Activated naive CD8-positive, alpha-beta T cell treated with anti-CD3 and anti-CD28 coated beads for 36 hours (primary cell): ENCODE measurements at regions not wholly inside any gene's neighbourhood (a gene's known extent, or its start where the extent isn't known, plus 50 kb on each side); places are given as distances from the start of the nearest gene placed in this dataset.

Experiments used
- DNase-seq: peaks from one replicate; pipeline ENCODE4 v3.0.0; 2021
- H3K27ac Mint-ChIP-seq: one replicate; pipeline ENCODE4 v1.8.0; 2022; ENCODE audit warnings: mild to moderate bottlenecking, moderate library complexity, mixed read lengths
- H3K27me3 Mint-ChIP-seq: one replicate; pipeline ENCODE4 v1.8.0; 2022; ENCODE audit warnings: mild to moderate bottlenecking, mixed read lengths
- H3K36me3 Mint-ChIP-seq: one replicate; pipeline ENCODE4 v1.8.0; 2021; ENCODE audit warnings: mild to moderate bottlenecking, mixed read lengths
- H3K4me1 Mint-ChIP-seq: one replicate; pipeline ENCODE4 v1.8.0; 2021; ENCODE audit warnings: mixed read lengths
- H3K4me3 Mint-ChIP-seq: one replicate; pipeline ENCODE4 v1.8.0; 2022; ENCODE audit warnings: mild to moderate bottlenecking, moderate library complexity, mixed read lengths
- H3K9me3 Mint-ChIP-seq: one replicate; pipeline ENCODE4 v1.8.0; 2022; ENCODE audit warnings: mixed read lengths

- Mint-ChIP-seq H3K4me1 (no peaks in the 10 kb centered on the region), H3K36me3 (no peaks in the 10 kb centered on the region), H3K9me3 (peaks cover 11% of the 10 kb centered on the region), H3K27ac (no peak overlapping the region), H3K27me3 (peaks cover 11% of the 10 kb centered on the region), H3K4me3 (no peak overlapping the region)
- DNase-seq = no peak
Observed at GRCh38 chr1:229980009-229980408, 87.0 kb upstream of the GALNT2 start.

- Mint-ChIP-seq H3K27me3 (peaks cover 11% of the 10 kb centered on the region), H3K9me3 (peaks cover 2% of the 10 kb centered on the region), H3K36me3 (no peaks in the 10 kb centered on the region), H3K27ac (no peak overlapping the region), H3K4me3 (no peak overlapping the region), H3K4me1 (no peaks in the 10 kb centered on the region)
- no peak for DNase-seq
Observed at GRCh38 chr1:229981736-229982135, 85.3 kb upstream of the GALNT2 start.

DNA sequence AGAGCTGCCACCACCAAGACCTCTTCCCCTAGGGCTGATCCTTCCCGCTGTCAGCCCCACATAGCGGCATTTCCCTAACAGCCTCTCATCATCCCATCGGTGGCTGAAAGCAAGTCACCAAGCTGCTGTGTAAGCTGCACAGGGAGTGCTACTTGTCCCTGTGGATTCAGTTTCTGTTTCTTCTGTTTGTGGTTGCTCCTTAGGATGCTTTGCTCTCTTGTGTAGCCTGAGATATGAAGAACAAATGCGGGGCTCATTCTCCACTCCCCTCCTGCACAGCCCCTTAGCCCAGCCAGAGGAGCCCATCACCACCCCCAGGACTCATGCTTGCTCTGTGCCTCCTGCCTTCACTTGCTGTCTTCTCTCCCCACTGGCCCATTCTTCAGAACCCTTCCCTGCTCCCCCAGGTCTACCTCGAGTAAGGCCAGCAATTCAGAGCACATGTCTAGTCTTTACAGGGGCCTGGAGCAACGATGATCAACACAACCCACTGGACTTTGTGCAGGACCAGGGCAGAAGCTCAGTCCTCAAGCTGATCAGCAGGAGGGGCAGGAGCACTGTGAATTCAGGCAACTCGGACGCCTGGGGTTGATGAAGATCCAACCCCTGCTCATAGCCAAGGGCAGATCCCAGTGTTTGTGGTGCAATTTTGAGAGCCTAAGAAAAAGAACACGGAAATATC is 82.6 kb upstream of the GALNT2 start:
- DNase-seq = no peak
- peaks cover 8% of the 10 kb centered on the region for H3K27me3 Mint-ChIP-seq
- no peaks in the 10 kb centered on the region for H3K9me3 Mint-ChIP-seq
- H3K27ac Mint-ChIP-seq = no peak overlapping the region
- H3K4me1 Mint-ChIP-seq = no peaks in the 10 kb centered on the region
- H3K4me3 Mint-ChIP-seq = no peak overlapping the region
- no peaks in the 10 kb centered on the region for H3K36me3 Mint-ChIP-seq

GRCh38 chr1:229984992-229985612 is 81.9 kb upstream of the GALNT2 start:
- H3K27ac Mint-ChIP-seq = no peak overlapping the region
- H3K4me1 Mint-ChIP-seq = no peaks in the 10 kb centered on the region
- no peak for DNase-seq
- H3K4me3 Mint-ChIP-seq = no peak overlapping the region
- H3K36me3 Mint-ChIP-seq = no peaks in the 10 kb centered on the region
- no peaks in the 10 kb centered on the region for H3K9me3 Mint-ChIP-seq
- peaks cover 5% of the 10 kb centered on the region for H3K27me3 Mint-ChIP-seq

- Mint-ChIP-seq H3K4me3 (no peak overlapping the region), H3K9me3 (no peaks in the 10 kb centered on the region), H3K36me3 (no peaks in the 10 kb centered on the region), H3K27ac (no peak overlapping the region), H3K4me1 (no peaks in the 10 kb centered on the region), H3K27me3 (peaks cover 5% of the 10 kb centered on the region)
- no peak for DNase-seq
Observed at GRCh38 chr1:229985613-229986010, 81.4 kb upstream of the GALNT2 start.

DNA sequence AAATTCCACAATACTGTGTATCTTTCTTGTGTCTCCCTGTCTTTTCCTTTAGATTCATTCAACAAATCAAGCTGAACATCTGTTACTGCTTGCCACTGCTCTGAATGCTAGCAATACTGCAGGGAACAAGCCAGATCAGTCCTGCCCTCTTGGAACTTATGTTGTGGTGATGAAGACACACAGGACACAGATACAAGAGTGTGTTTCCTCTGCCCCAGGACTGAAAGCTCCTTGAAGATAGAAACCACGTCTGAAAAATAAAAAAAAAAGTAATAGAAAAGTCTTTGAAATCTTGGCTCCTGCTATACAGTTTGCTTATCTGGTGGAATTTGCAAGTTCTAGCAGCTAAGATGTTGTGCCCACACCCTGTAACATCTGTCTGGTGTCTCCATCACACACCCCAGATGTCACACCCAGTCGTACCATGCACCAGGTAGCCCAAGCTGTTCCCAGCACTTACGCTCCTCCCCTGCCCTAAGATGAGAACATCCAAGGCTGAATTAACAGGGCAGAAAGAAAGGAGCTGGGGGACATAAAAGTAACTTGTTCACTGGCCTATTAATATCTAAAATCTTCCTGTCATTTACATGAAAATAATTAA is 80.2 kb upstream of the GALNT2 start:
- H3K4me1 Mint-ChIP-seq = no peaks in the 10 kb centered on the region
- H3K4me3 Mint-ChIP-seq = no peak overlapping the region
- H3K9me3 Mint-ChIP-seq = no peaks in the 10 kb centered on the region
- H3K27me3 Mint-ChIP-seq = peaks cover 5% of the 10 kb centered on the region
- no peaks in the 10 kb centered on the region for H3K36me3 Mint-ChIP-seq
- no peak overlapping the region for H3K27ac Mint-ChIP-seq
- DNase-seq = no peak

- Mint-ChIP-seq H3K4me3 (no peak overlapping the region), H3K27me3 (peaks cover 5% of the 10 kb centered on the region), H3K36me3 (no peaks in the 10 kb centered on the region), H3K9me3 (no peaks in the 10 kb centered on the region), H3K27ac (no peak overlapping the region), H3K4me1 (no peaks in the 10 kb centered on the region)
- no peak for DNase-seq
Observed at GRCh38 chr1:229987953-229988352, 79.1 kb upstream of the GALNT2 start.

DNA sequence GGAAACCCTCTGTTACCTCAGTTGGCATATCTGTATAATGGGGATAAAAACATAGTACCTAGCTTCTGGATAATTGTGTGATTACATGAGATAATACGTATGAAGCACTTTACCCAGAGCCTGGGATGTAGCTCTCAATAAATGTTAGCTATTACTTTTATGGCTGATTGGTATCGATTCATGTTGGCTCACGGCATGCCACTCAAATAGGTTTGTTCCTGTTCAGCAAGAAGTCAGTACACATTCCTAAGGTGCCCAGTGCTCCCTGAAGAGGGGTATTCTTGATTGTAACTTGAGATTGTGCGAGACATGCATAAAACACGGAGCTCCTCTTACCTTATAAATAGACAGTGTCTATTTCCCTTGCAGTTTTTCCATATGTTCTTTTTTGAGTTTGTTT is 78.5 kb upstream of the GALNT2 start:
- Mint-ChIP-seq H3K27ac (no peak overlapping the region), H3K4me1 (peaks cover 2% of the 10 kb centered on the region), H3K9me3 (no peaks in the 10 kb centered on the region), H3K36me3 (no peaks in the 10 kb centered on the region), H3K27me3 (peaks cover 5% of the 10 kb centered on the region), H3K4me3 (no peak overlapping the region)
- DNase-seq = no peak

GRCh38 chr1:229989591-229990248 is 77.3 kb upstream of the GALNT2 start:
- H3K9me3 Mint-ChIP-seq = no peaks in the 10 kb centered on the region
- DNase-seq = no peak
- H3K4me1 Mint-ChIP-seq = peaks cover 2% of the 10 kb centered on the region
- no peaks in the 10 kb centered on the region for H3K36me3 Mint-ChIP-seq
- H3K4me3 Mint-ChIP-seq = no peak overlapping the region
- H3K27me3 Mint-ChIP-seq = peaks cover 5% of the 10 kb centered on the region
- no peak overlapping the region for H3K27ac Mint-ChIP-seq

DNA sequence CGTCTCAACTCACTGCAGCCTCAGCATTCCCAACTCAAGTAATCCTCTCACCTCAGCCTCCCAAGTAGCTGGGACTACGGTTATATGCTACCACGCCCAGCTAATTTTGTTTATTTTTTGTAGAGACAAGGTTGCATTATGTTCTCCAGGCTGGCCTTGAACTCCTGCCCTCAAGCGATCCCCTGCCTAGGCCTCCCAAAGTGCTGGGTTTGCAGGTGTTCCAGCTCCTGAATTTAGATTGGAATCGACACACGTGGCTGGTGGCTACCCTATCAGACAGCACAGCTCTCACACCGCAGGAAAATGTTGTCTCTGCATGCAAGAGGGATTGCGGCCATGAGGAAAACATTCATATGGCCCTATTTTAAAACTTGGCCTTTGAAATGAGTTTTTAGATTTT is 76.7 kb upstream of the GALNT2 start:
- H3K9me3 Mint-ChIP-seq = no peaks in the 10 kb centered on the region
- no peaks in the 10 kb centered on the region for H3K36me3 Mint-ChIP-seq
- H3K27ac Mint-ChIP-seq = no peak overlapping the region
- peaks cover 5% of the 10 kb centered on the region for H3K27me3 Mint-ChIP-seq
- H3K4me1 Mint-ChIP-seq = peaks cover 2% of the 10 kb centered on the region
- DNase-seq = no peak
- no peak overlapping the region for H3K4me3 Mint-ChIP-seq

GRCh38 chr1:229991104-229991513 is 75.9 kb upstream of the GALNT2 start:
- Mint-ChIP-seq H3K27ac (no peak overlapping the region), H3K4me1 (peaks cover 2% of the 10 kb centered on the region), H3K27me3 (peaks cover 5% of the 10 kb centered on the region), H3K36me3 (no peaks in the 10 kb centered on the region), H3K4me3 (no peak overlapping the region), H3K9me3 (no peaks in the 10 kb centered on the region)
- no peak for DNase-seq

- Mint-ChIP-seq H3K4me1 (peaks cover 2% of the 10 kb centered on the region), H3K9me3 (no peaks in the 10 kb centered on the region), H3K36me3 (no peaks in the 10 kb centered on the region), H3K4me3 (no peak overlapping the region), H3K27ac (no peak overlapping the region), H3K27me3 (peaks cover 5% of the 10 kb centered on the region)
- DNase-seq = no peak
Observed at GRCh38 chr1:229991724-229992333, 75.2 kb upstream of the GALNT2 start.

DNA sequence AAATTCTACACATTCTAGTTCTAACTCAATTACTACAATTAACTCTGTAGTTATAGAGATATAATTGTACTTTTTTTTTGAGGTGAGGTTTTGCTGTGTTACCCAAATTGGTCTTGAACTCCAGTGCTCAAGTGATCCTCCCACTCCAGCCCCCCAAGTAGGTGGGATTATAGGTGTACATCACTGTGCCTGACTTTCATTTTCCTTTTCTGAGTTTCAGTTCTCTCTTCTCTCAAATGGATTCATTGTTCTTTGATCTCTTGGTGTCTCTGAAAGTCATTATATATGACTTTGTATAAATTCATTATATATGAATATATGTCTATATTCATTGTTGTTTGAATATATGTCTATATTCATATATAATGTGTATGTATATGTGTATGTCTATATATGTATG is 74.0 kb upstream of the GALNT2 start:
- DNase-seq = no peak
- H3K36me3 Mint-ChIP-seq = no peaks in the 10 kb centered on the region
- no peak overlapping the region for H3K27ac Mint-ChIP-seq
- H3K4me1 Mint-ChIP-seq = peaks cover 2% of the 10 kb centered on the region
- peaks cover 4% of the 10 kb centered on the region for H3K27me3 Mint-ChIP-seq
- no peak overlapping the region for H3K4me3 Mint-ChIP-seq
- no peaks in the 10 kb centered on the region for H3K9me3 Mint-ChIP-seq

DNA sequence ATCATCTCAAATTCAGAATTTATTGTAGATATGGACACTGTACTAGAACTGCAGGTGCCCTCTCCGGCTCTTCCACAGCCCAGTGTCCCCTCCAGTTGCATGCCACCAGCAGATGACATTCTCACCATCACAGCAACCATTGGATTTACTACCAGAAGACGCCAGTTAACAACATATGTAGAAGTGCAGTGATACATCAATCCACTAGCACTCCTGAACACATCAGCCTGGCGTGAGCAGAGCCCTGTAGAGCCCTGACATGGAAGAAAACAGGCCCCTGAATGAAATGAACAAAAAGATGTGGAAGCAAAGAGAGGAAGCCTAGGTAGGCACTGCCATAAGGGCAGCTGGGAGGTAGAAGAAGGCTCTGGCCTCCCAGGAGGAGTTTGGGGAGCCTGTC is 73.1 kb upstream of the GALNT2 start:
- Mint-ChIP-seq H3K27ac (no peak overlapping the region), H3K36me3 (no peaks in the 10 kb centered on the region), H3K27me3 (no peaks in the 10 kb centered on the region), H3K9me3 (no peaks in the 10 kb centered on the region), H3K4me1 (peaks cover 2% of the 10 kb centered on the region), H3K4me3 (no peak overlapping the region)
- DNase-seq = no peak

DNA sequence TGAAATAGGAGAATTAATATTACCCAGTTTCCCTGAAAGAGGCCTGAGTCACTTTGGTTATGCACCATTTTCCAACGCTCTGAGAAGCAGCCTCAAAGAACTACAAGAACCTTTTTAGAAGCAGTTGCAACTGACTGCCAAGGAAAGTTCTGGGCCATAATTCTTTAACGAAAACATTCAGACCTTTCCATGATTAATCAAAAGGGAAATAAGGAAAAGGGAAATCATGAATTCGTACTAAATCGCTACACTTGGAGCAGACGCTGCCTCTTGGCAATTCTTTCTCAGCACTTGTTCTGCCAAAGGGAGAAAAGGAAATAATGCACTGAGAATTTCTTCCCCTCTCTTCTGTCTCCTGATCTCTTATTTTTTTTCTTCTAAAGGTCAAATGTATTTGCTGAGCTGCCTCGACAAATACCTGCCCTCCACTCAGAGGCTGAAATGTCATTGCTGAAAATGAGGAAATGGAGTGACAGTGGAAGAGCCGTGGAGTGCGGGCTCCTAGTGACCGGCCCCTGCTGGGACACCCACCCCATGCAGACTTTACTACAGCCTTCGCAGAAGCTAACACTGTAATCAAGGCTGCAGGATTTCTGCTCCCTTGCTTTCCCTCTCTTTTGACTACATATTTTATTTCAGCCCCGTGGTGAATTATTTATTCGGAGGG is 67.9 kb upstream of the GALNT2 start:
- no peaks in the 10 kb centered on the region for H3K4me1 Mint-ChIP-seq
- H3K27me3 Mint-ChIP-seq = no peaks in the 10 kb centered on the region
- no peak overlapping the region for H3K27ac Mint-ChIP-seq
- H3K9me3 Mint-ChIP-seq = no peaks in the 10 kb centered on the region
- no peaks in the 10 kb centered on the region for H3K36me3 Mint-ChIP-seq
- DNase-seq = no peak
- no peak overlapping the region for H3K4me3 Mint-ChIP-seq
